Smooth muscle cell (in vitro differentiated cells): ENCODE measurements at regions not wholly inside any gene's neighbourhood (a gene's known extent, or its start where the extent isn't known, plus 50 kb on each side); places are given as distances from the start of the nearest gene placed in this dataset.

Experiments
- DNase-seq: peaks from one replicate; lab custom pipeline; 2025; ENCODE audit not compliant: unreplicated experiment; lab: John Stamatoyannopoulos, UW
- H2AFZ ChIP-seq: fragments of 200-600 bp; sonication (generic); 2 replicates; pipeline ENCODE4 v1.6.0; 2016; ENCODE audit warnings: antibody characterized with exemption, low read depth, mild to moderate bottlenecking
- H3F3A ChIP-seq: fragments of 200-600 bp; sonication (generic); 2 replicates; pipeline ENCODE4 v1.6.0; 2017; ENCODE audit warnings: antibody characterized with exemption, low read depth
- H3K27ac ChIP-seq: fragments of 200-600 bp; sonication (generic); 2 replicates; pipeline ENCODE4 v1.5.1; 2016; ENCODE audit warnings: low read depth, mild to moderate bottlenecking
- H3K27me3 ChIP-seq: fragments of 200-600 bp; sonication (generic); 2 replicates; pipeline ENCODE4 v1.6.1; 2016; ENCODE audit warnings: low read depth, mild to moderate bottlenecking
- H3K36me3 ChIP-seq: fragments of 200-600 bp; sonication (generic); 2 replicates; pipeline ENCODE4 v1.5.1; 2016; ENCODE audit warnings: low read depth
- H3K4me1 ChIP-seq: fragments of 200-600 bp; sonication (generic); 2 replicates; pipeline ENCODE4 v1.5.1; 2016; ENCODE audit warnings: low read depth
- H3K4me2 ChIP-seq: fragments of 200-600 bp; sonication (generic); 2 replicates; pipeline ENCODE4 v1.6.0; 2016; ENCODE audit warnings: mild to moderate bottlenecking
- H3K4me3 ChIP-seq: fragments of 200-600 bp; sonication (generic); 2 replicates; pipeline ENCODE4 v1.5.1; 2016; ENCODE audit warnings: mild to moderate bottlenecking
- H3K79me2 ChIP-seq: fragments of 200-600 bp; sonication (generic); 2 replicates; pipeline ENCODE4 v1.6.0; 2016; ENCODE audit warnings: low read depth, mild to moderate bottlenecking
- H3K9ac ChIP-seq: fragments of 200-600 bp; sonication (generic); 2 replicates; pipeline ENCODE4 v1.6.0; 2016; ENCODE audit warnings: low read depth
- H3K9me3 ChIP-seq: fragments of 200-600 bp; sonication (generic); replicated peaks from 2 replicates; pipeline ENCODE4 v1.5.1; 2016; ENCODE audit warnings: low read depth
- H4K20me1 ChIP-seq: fragments of 200-600 bp; sonication (generic); 2 replicates; pipeline ENCODE4 v1.6.0; 2016; ENCODE audit warnings: low read depth
- WGBS: methylation state at CpG from one replicate; pipeline ENCODE4 v1.1.7; 2016; ENCODE audit warnings: low lambda C conversion rate; 5-methylcytosine and 5-hydroxymethylcytosine counted together
- TF ChIP-seq, protein P1 (sequence below): fragments of 200-600 bp; sonication (generic); IDR thresholded peaks from 2 replicates; pipeline ENCODE4 v1.5.1; 2017; ENCODE audit warnings: borderline replicate concordance, mild to moderate bottlenecking, antibody characterized with exemption; ENCODE audit not compliant: insufficient read depth, poor library complexity, severe bottlenecking

DNA sequence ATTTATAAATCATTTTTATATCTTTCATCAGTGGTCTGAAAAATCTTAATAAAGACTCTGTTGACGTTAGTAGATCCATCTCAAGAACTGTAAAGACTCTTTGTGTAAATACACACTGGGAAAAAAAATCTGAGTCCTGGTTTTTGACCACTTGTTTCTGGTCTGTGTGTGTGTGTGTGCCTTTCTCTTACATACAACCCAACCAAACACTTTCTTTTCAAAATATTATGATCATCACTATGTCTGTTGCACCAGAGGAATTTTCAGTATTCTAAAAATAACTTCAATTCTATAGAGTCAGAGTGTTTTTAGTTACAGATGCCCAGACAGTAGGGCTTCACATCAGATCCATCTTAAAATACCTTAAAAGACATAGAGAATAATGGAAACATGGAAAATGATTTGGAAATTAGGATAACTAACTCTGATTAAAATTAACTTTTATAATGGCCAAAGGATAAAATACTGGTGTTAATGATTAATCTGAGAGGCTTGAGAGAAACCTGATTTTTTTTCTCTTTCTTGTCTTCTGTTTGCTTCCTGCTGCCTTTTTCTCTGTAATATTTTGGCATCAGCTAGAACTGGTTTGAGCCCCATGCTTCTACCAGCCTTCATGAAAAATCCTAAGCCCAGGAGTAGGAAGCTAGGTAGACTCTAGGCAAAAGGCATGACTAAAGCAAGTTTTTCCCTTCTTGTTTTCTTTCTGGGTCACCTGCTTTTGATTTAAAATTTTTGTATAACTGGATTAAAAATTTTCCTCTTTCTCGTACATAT, 99.7 kb downstream of the ATXN3L start:
- Histone ChIP-seq H3K9me3 (no peaks in the 10 kb centered on the region), H2AFZ (no peak overlapping the region), H3K4me2 (peak overlapping the region; percentile 39), H3K4me3 (no peak overlapping the region), H3K9ac (no peak overlapping the region), H3K27ac (peak overlapping the region; percentile 74), H4K20me1 (no peaks in the 10 kb centered on the region), H3K36me3 (no peaks in the 10 kb centered on the region), H3K4me1 (peaks cover 17% of the 10 kb centered on the region), H3F3A (peaks cover 7% of the 10 kb centered on the region), H3K79me2 (no peaks in the 10 kb centered on the region), H3K27me3 (no peaks in the 10 kb centered on the region)
- WGBS: 59% methylated on average over 2 of the region's 2 CpGs
- DNase-seq: no peak
- TF ChIP-seq, protein P1, sequence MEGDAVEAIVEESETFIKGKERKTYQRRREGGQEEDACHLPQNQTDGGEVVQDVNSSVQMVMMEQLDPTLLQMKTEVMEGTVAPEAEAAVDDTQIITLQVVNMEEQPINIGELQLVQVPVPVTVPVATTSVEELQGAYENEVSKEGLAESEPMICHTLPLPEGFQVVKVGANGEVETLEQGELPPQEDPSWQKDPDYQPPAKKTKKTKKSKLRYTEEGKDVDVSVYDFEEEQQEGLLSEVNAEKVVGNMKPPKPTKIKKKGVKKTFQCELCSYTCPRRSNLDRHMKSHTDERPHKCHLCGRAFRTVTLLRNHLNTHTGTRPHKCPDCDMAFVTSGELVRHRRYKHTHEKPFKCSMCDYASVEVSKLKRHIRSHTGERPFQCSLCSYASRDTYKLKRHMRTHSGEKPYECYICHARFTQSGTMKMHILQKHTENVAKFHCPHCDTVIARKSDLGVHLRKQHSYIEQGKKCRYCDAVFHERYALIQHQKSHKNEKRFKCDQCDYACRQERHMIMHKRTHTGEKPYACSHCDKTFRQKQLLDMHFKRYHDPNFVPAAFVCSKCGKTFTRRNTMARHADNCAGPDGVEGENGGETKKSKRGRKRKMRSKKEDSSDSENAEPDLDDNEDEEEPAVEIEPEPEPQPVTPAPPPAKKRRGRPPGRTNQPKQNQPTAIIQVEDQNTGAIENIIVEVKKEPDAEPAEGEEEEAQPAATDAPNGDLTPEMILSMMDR: no peak

DNA sequence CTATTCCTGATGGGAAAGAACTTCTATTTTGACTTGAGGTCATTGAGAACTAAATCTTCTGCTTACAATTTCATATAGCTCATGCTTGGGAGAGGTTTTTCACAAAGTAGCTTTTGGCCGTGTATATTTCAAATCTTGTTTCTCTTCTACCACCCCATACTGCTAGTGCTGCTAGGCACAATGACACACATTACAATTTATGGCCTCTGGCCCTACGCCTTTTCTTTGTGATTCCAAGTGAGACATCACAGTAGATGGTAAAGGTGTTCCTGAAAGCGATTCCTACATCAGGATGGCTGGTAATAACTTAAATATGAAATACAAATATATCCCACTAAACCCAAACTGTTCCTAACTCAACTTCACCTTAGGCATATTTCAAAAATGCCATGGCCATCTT, 101.1 kb downstream of the ATXN3L start:
- H3K27me3 ChIP-seq: no peaks in the 10 kb centered on the region

DNA sequence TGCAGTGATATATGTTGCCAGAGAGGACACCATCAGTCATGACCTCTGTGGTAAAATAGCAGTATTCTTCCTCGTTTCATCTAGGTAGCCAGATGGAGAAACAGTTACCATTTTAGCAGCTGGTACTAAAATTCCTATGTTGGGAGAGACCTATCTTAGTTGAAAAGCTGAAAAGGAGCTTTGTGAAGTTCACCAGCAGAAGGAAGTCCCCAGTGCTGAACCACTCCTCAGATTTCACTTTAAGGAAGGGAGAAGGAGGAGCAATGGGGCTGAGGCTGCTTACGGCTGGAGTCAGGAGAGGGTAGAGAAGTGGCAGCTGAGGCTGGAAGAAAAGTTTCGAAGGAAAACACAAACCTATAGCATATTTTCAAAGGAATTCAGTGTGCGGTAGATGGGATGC, 103.7 kb downstream of the ATXN3L start:
- Histone ChIP-seq H3K9me3 (no peaks in the 10 kb centered on the region), H3K4me2 (no peak overlapping the region), H3F3A (peaks cover 4% of the 10 kb centered on the region), H3K79me2 (no peaks in the 10 kb centered on the region), H3K27me3 (no peaks in the 10 kb centered on the region), H3K36me3 (no peaks in the 10 kb centered on the region), H3K4me1 (peaks cover 17% of the 10 kb centered on the region), H2AFZ (no peak overlapping the region), H3K9ac (no peak overlapping the region), H3K4me3 (no peak overlapping the region), H3K27ac (no peak overlapping the region), H4K20me1 (no peaks in the 10 kb centered on the region)
- 84% methylated on average over 4 of the region's 4 CpGs for WGBS
- DNase-seq: no peak
- TF ChIP-seq, protein P1: no peak

More for the DNA sequence above, 101.1 kb downstream of the ATXN3L start:
- no peak overlapping the region for H3K4me2 ChIP-seq
- H3K27ac ChIP-seq: no peak overlapping the region
- no peak overlapping the region for H3K9ac ChIP-seq
- no peaks in the 10 kb centered on the region for H3K79me2 ChIP-seq
- WGBS: 97% methylated on average over 3 of the region's 3 CpGs
- H3K36me3 ChIP-seq: no peaks in the 10 kb centered on the region
- no peak for DNase-seq
- no peak overlapping the region for H2AFZ ChIP-seq
- H3F3A ChIP-seq: peaks cover 7% of the 10 kb centered on the region
- TF ChIP-seq, protein P1: no peak
- H4K20me1 ChIP-seq: no peaks in the 10 kb centered on the region
- peaks cover 17% of the 10 kb centered on the region for H3K4me1 ChIP-seq
- H3K4me3 ChIP-seq: no peak overlapping the region
- no peaks in the 10 kb centered on the region for H3K9me3 ChIP-seq

DNA sequence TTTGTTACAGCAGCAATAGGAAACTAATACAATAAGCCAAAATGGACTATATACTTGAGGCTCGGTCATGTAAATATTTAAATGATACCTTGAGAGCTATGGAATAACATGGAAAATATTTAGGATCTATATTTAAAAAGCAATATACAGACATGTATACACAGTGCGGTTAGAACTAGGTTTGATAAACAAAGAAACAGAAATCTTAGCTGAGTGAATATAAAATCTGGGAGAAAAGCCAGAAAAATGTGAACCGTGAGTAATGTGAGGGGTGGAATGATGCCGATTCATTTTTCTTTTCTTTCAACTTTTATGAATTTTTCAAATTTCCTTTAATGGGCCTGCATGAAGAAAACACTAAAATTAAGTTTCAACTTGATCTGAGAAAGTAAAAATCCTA, 104.1 kb downstream of the ATXN3L start:
- H2AFZ ChIP-seq: no peak overlapping the region
- H3K9ac ChIP-seq: no peak overlapping the region
- no peaks in the 10 kb centered on the region for H3K36me3 ChIP-seq
- TF ChIP-seq, protein P1: no peak
- no peak overlapping the region for H3K4me3 ChIP-seq
- no peaks in the 10 kb centered on the region for H4K20me1 ChIP-seq
- no peaks in the 10 kb centered on the region for H3K79me2 ChIP-seq
- H3F3A ChIP-seq: peaks cover 4% of the 10 kb centered on the region
- no peak overlapping the region for H3K27ac ChIP-seq
- no peak for DNase-seq
- H3K9me3 ChIP-seq: no peaks in the 10 kb centered on the region
- peaks cover 13% of the 10 kb centered on the region for H3K4me1 ChIP-seq
- no peaks in the 10 kb centered on the region for H3K27me3 ChIP-seq
- no peak overlapping the region for H3K4me2 ChIP-seq
- WGBS: 93% methylated on average over 4 of the region's 4 CpGs
